ENCODE measurements at regions not wholly inside any gene's neighbourhood (a gene's known extent, or its start where the extent isn't known, plus 50 kb on each side); places are given as distances from the start of the nearest gene placed in this dataset.
"Not testable (repeated sequence)": the region's sequence is repeated elsewhere in the genome, so short reads cannot be mapped to it uniquely, and the experiment has no call there.

GRCh38 chr2:43001055-43001378, 208.6 kb upstream of the HAAO start:
- POLR2A ChIA-PET: no interaction called here
- Mint-ChIP-seq H3K4me1 (no peaks in the 10 kb centered on the region), H3K27ac (no peak overlapping the region)

DNA sequence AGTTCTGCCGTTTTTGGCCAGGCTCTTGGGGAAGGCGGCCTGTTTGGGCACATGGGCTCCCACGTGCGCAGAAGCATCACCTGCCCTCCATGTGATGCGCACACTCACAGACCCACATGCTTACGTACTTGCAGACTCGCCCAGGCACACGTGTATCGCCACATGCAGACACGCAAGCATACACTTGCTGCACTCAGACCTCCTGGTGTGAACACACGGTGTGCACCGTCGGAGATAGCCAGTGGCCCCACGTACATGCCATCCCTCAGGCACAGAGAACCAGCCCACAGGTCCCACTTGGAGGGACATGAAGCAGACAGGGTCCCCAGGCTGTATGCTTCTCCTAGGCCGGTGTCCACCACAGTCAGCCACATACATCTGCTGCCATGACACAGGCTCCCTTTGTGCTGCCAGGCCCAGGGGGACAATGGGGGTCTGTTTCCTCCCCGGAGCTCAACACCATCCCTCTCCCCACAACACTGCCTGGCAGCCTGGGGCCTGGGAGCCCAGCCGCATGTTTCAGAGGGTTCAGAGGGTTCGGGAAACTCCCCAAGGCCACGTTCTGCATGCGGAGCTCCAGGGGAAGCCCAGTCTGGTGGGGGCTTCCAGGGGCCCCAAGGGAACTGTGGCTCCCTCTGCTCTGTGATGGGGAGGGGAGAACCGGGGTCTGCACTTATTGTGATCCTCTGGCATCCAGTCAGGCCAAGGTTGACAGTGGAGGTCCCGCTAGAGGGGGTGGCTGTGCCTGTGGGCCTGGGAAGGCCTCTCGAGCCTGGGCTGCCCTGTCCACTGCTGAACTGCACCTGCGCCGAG, 208.1 kb upstream of the HAAO start:
- no peak overlapping the region for H3K4me3 Mint-ChIP-seq
- peaks cover 2% of the 10 kb centered on the region for H3K9me3 Mint-ChIP-seq
- H3K27me3 Mint-ChIP-seq: peaks cover 3% of the 10 kb centered on the region
- H3K27ac Mint-ChIP-seq: no peak overlapping the region
- peak; percentile 15 for DNase-seq
- no peak for ATAC-seq (ENCODE audit: low read depth)
- POLR2A ChIA-PET: no interaction called here
- no peaks in the 10 kb centered on the region for H3K4me1 Mint-ChIP-seq
- H3K36me3 Mint-ChIP-seq: no peaks in the 10 kb centered on the region

More at GRCh38 chr2:43001055-43001378, 208.6 kb upstream of the HAAO start:
- Mint-ChIP-seq H3K9me3 (peaks cover 2% of the 10 kb centered on the region), H3K27me3 (peaks cover 3% of the 10 kb centered on the region), H3K36me3 (no peaks in the 10 kb centered on the region), H3K4me3 (no peak overlapping the region)
- no peak for ATAC-seq (ENCODE audit: low read depth)
- no peak for DNase-seq

GRCh38 chr2:42999856-43000241, 207.5 kb upstream of the HAAO start:
- H3K4me1 Mint-ChIP-seq: no peaks in the 10 kb centered on the region
- peaks cover 2% of the 10 kb centered on the region for H3K9me3 Mint-ChIP-seq
- peaks cover 3% of the 10 kb centered on the region for H3K27me3 Mint-ChIP-seq
- POLR2A ChIA-PET: no interaction called here
- ATAC-seq (ENCODE audit: low read depth): no peak
- DNase-seq: peak; percentile 1
- H3K36me3 Mint-ChIP-seq: no peaks in the 10 kb centered on the region
- no peak overlapping the region for H3K4me3 Mint-ChIP-seq
- no peak overlapping the region for H3K27ac Mint-ChIP-seq

GRCh38 chr2:42999391-42999841, 207.0 kb upstream of the HAAO start:
- POLR2A ChIA-PET: no interaction called here
- peak; percentile 21 for DNase-seq
- Mint-ChIP-seq H3K4me3 (no peak overlapping the region), H3K36me3 (no peaks in the 10 kb centered on the region), H3K4me1 (no peaks in the 10 kb centered on the region), H3K27me3 (peaks cover 3% of the 10 kb centered on the region), H3K27ac (no peak overlapping the region), H3K9me3 (peaks cover 2% of the 10 kb centered on the region)
- no peak for ATAC-seq (ENCODE audit: low read depth)

DNA sequence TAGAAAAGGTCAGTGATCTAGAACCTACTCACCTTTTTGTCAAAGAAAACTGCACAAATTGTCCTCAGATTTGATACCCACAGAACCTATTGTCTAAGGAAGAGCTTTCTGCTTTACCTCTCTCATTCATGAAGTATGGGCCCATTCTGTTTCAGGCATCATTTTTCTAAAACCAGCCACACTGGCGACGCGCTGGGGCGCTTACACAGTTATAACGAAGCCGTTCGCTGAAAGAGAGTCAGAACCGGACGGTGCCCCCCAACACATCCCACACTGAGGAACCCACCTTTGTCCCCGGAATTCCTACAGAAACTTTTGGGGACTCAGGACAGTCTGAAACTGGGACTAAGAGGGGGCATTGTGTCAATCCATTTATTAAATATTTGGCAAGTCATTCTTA, 206.3 kb upstream of the HAAO start:
- peaks cover 2% of the 10 kb centered on the region for H3K9me3 Mint-ChIP-seq
- peaks cover 3% of the 10 kb centered on the region for H3K27me3 Mint-ChIP-seq
- H3K36me3 Mint-ChIP-seq: no peaks in the 10 kb centered on the region
- POLR2A ChIA-PET: no interaction called here
- no peak overlapping the region for H3K4me3 Mint-ChIP-seq
- no peak for ATAC-seq (ENCODE audit: low read depth)
- DNase-seq: peak; percentile 3
- no peak overlapping the region for H3K27ac Mint-ChIP-seq
- H3K4me1 Mint-ChIP-seq: no peaks in the 10 kb centered on the region

- ATAC-seq (ENCODE audit: low read depth) (no peak), DNase-seq (no peak)
- no peak overlapping the region for H3K27ac Mint-ChIP-seq
- H3K36me3 Mint-ChIP-seq: no peaks in the 10 kb centered on the region
- peaks cover 2% of the 10 kb centered on the region for H3K9me3 Mint-ChIP-seq
- H3K4me1 Mint-ChIP-seq: no peaks in the 10 kb centered on the region
- H3K4me3 Mint-ChIP-seq: no peak overlapping the region
- POLR2A ChIA-PET: no interaction called here
- H3K27me3 Mint-ChIP-seq: no peaks in the 10 kb centered on the region
Measured at GRCh38 chr2:42996528-42996927, 204.1 kb upstream of the HAAO start.

- no peaks in the 10 kb centered on the region for H3K36me3 Mint-ChIP-seq
- no peak overlapping the region for H3K27ac Mint-ChIP-seq
- POLR2A ChIA-PET: no interaction called here
- DNase-seq (no peak), ATAC-seq (ENCODE audit: low read depth) (no peak)
- no peak overlapping the region for H3K4me3 Mint-ChIP-seq
- no peaks in the 10 kb centered on the region for H3K4me1 Mint-ChIP-seq
- H3K9me3 Mint-ChIP-seq: peaks cover 2% of the 10 kb centered on the region
- no peaks in the 10 kb centered on the region for H3K27me3 Mint-ChIP-seq
Measured at GRCh38 chr2:42995752-42996422, 203.5 kb upstream of the HAAO start.

DNA sequence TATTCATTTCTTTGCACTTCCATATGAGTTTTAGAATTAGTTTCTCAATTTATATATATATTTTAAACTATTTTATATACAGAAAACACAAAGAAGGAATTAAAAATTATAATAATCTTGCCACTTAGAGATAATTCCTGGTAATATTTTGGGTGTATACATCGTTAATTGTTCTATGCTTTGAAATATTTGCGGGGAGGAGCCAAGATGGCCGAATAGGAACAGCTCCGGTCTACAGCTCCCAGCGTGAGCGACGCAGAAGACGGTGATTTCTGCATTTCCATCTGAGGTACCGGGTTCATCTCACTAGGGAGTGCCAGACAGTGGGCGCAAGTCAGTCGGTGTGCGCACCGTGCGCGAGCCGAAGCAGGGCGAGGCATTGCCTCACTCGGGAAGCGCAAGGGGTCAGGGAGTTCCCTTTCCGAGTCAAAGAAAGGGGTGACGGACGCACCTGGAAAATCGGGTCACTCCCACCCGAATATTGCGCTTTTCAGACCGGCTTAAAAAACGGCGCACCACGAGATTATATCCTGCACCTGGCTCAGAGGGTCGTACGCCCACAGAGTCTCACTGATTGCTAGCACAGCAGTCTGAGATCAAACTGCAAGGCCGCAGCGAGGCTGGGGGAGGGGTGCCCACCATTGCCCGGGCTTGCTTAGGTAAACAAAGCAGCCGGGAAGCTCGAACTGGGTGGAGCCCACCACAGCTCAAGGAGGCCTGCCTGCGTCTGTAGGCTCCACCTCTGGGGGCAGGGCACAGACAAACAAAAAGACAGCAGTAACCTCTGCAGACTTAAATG, 197.1 kb upstream of the HAAO start:
- H3K27ac Mint-ChIP-seq; H3K4me1 Mint-ChIP-seq; ATAC-seq (ENCODE audit: low read depth); H3K9me3 Mint-ChIP-seq; H3K36me3 Mint-ChIP-seq; H3K4me3 Mint-ChIP-seq; POLR2A ChIA-PET; H3K27me3 Mint-ChIP-seq; DNase-seq: not testable (repeated sequence)

DNA sequence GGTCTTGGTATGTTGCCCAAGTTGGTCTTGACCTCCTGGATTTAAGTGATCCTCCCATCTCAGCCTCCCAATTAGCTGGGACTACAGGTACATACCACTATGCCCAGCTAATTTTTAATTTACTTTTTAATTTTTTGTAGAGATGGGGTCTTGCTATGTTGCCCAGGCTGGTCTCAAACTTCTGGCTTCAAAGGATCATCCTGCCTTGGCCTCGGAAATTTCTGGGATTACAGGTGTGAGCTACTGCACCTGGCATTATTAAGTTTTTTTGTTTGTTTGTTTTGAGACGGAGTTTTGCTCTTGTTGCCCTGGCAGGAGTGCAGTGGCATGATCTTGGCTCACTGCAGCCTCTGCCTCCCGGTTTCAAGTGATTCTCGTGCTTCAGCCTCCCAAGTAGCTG, 195.7 kb upstream of the HAAO start:
- not testable (repeated sequence) for DNase-seq; H3K27me3 Mint-ChIP-seq; ATAC-seq (ENCODE audit: low read depth); H3K27ac Mint-ChIP-seq; H3K4me1 Mint-ChIP-seq; H3K4me3 Mint-ChIP-seq; H3K9me3 Mint-ChIP-seq; H3K36me3 Mint-ChIP-seq
- POLR2A ChIA-PET: interaction anchor here (0.7 kb wide), 1 partner anchor 231 kb away, joined by 3 read pairs; no protein-coding TSS in a partner anchor

- ATAC-seq (ENCODE audit: low read depth): no peak
- POLR2A ChIA-PET: interaction anchor here (0.7 kb wide), 1 partner anchor 232 kb away, joined by 3 read pairs; no protein-coding TSS in a partner anchor
Measured at GRCh38 chr2:42987112-42987922, 194.9 kb upstream of the HAAO start.

GRCh38 chr2:42984617-42985016, 192.2 kb upstream of the HAAO start:
- DNase-seq (no peak), ATAC-seq (ENCODE audit: low read depth) (no peak)
- no peaks in the 10 kb centered on the region for H3K36me3 Mint-ChIP-seq
- H3K9me3 Mint-ChIP-seq: no peaks in the 10 kb centered on the region
- no peaks in the 10 kb centered on the region for H3K4me1 Mint-ChIP-seq
- POLR2A ChIA-PET: no interaction called here
- H3K27ac Mint-ChIP-seq: no peak overlapping the region
- H3K4me3 Mint-ChIP-seq: no peak overlapping the region
- H3K27me3 Mint-ChIP-seq: peaks cover 8% of the 10 kb centered on the region

More at GRCh38 chr2:42987112-42987922, 194.9 kb upstream of the HAAO start:
- DNase-seq: no peak
- H3K4me1 Mint-ChIP-seq: no peaks in the 10 kb centered on the region
- H3K9me3 Mint-ChIP-seq: no peaks in the 10 kb centered on the region
- H3K27me3 Mint-ChIP-seq: peaks cover 7% of the 10 kb centered on the region
- H3K27ac Mint-ChIP-seq: no peak overlapping the region
- no peaks in the 10 kb centered on the region for H3K36me3 Mint-ChIP-seq
- no peak overlapping the region for H3K4me3 Mint-ChIP-seq

- Mint-ChIP-seq H3K4me3 (no peak overlapping the region), H3K4me1 (no peaks in the 10 kb centered on the region), H3K27me3 (peaks cover 8% of the 10 kb centered on the region), H3K36me3 (no peaks in the 10 kb centered on the region), H3K9me3 (no peaks in the 10 kb centered on the region), H3K27ac (no peak overlapping the region)
- peak; percentile 1 for DNase-seq
- no peak for ATAC-seq (ENCODE audit: low read depth)
- POLR2A ChIA-PET: no interaction called here
Measured at GRCh38 chr2:42984081-42984480, 191.7 kb upstream of the HAAO start.

All from activated naive CD8-positive, alpha-beta T cell treated with anti-CD3 and anti-CD28 coated beads, Interleukin-2, amount 10 ng/mL, durations not matched to agents 7 days and 5 days (primary cell).